SU-DHL-6 (cell line): ENCODE measurements at regions not wholly inside any gene's neighbourhood (a gene's known extent, or its start where the extent isn't known, plus 50 kb on each side); places are given as distances from the start of the nearest gene placed in this dataset.

Experiments
- H2AFZ ChIP-seq: fragments of 200-600 bp; sonication (generic); 2 replicates; pipeline ENCODE4 v1.6.1; 2014; ENCODE audit warnings: low read depth, mild to moderate bottlenecking, moderate library complexity, mixed read lengths, antibody characterized with exemption, low read length; ENCODE audit not compliant: severe bottlenecking
- H3F3A ChIP-seq: fragments of 200-600 bp; shearing (Covaris generic); 2 replicates; pipeline ENCODE4 v1.6.0; 2016; ENCODE audit warnings: antibody characterized with exemption, mild to moderate bottlenecking; ENCODE audit not compliant: insufficient read depth
- H3K27ac ChIP-seq: fragments of 200-600 bp; sonication (generic); 2 replicates; pipeline ENCODE4 v1.5.1; 2016; ENCODE audit warnings: low read depth, mild to moderate bottlenecking, low read length, moderate library complexity, mixed read lengths
- H3K27me3 ChIP-seq: fragments of 200-600 bp; sonication (generic), shearing (Covaris generic); 2 replicates; pipeline ENCODE4 v1.6.0; 2014; ENCODE audit warnings: mild to moderate bottlenecking, low read length
- H3K36me3 ChIP-seq: fragments of 200-600 bp; sonication (generic); 2 replicates; pipeline ENCODE4 v1.6.1; 2014; ENCODE audit warnings: mild to moderate bottlenecking, low read length, mixed read lengths
- H3K4me2 ChIP-seq: fragments of 300-600, 200-600 bp; shearing (Covaris generic), sonication (generic); 2 replicates; pipeline ENCODE4 v1.6.0; 2014; ENCODE audit warnings: low read length, low read depth, mild to moderate bottlenecking; ENCODE audit not compliant: poor library complexity, severe bottlenecking
- H3K4me3 ChIP-seq: fragments of 200-600 bp; sonication (generic); 2 replicates; pipeline ENCODE4 v1.5.1; 2014; ENCODE audit warnings: antibody characterized with exemption, low read length, mild to moderate bottlenecking, mixed read lengths; ENCODE audit not compliant: insufficient read depth, poor library complexity, severe bottlenecking
- H3K79me2 ChIP-seq: fragments of 200-600 bp; sonication (generic); 2 replicates; pipeline ENCODE4 v1.6.1; 2014; ENCODE audit warnings: mild to moderate bottlenecking, low read length, moderate library complexity; ENCODE audit not compliant: insufficient read depth
- H3K9ac ChIP-seq: fragments of 200-600 bp; sonication (generic); 2 replicates; pipeline ENCODE4 v1.7.0; 2014; ENCODE audit warnings: mild to moderate bottlenecking, low read length
- H3K9me2 ChIP-seq: fragments of 200-600 bp; sonication (generic); replicated peaks from 2 replicates; pipeline ENCODE4 v1.6.1; 2014; ENCODE audit warnings: low read length; ENCODE audit not compliant: insufficient read depth
- H3K9me3 ChIP-seq: fragments of 200-600 bp; sonication (generic); 2 replicates; pipeline ENCODE4 v1.6.1; 2014; ENCODE audit warnings: low read length, mixed read lengths; ENCODE audit not compliant: insufficient read depth
- H4K20me1 ChIP-seq: fragments of 200-600 bp; sonication (generic); 2 replicates; pipeline ENCODE4 v1.6.1; 2014; ENCODE audit warnings: low read depth, mild to moderate bottlenecking, antibody characterized with exemption, low read length, moderate library complexity, mixed read lengths
- CTCF ChIP-seq: fragments of 200-600 bp; sonication (generic); IDR thresholded peaks from one replicate; pipeline ENCODE4 v1.5.1; 2017; ENCODE audit warnings: antibody characterized with exemption, mild to moderate bottlenecking, low read length, moderate library complexity; ENCODE audit not compliant: insufficient read depth, poor library complexity, severe bottlenecking
- EZH2phosphoT487 ChIP-seq: fragments of 200-600 bp; sonication (generic), shearing (Covaris generic); conservative IDR thresholded peaks from 2 replicates; pipeline ENCODE4 v1.6.1; 2018; ENCODE audit warnings: mild to moderate bottlenecking, antibody characterized with exemption, low read length, moderate library complexity, mixed read lengths

GRCh38 chr11:19433367-19433766 lies 192.6 kb upstream of the E2F8 start:
- no peaks in the 10 kb centered on the region for H3K9me2 ChIP-seq
- H3K9me3 ChIP-seq, result no peaks in the 10 kb centered on the region
- H3K36me3 ChIP-seq, result no peaks in the 10 kb centered on the region
- no peaks in the 10 kb centered on the region for H4K20me1 ChIP-seq
- no peaks in the 10 kb centered on the region for H3K79me2 ChIP-seq
- H3K4me3 ChIP-seq, result no peak overlapping the region
- H3K9ac ChIP-seq, result no peak overlapping the region
- no peaks in the 10 kb centered on the region for H3K27me3 ChIP-seq
- H3K4me2 ChIP-seq, result peak overlapping the region; percentile 14
- no peak for TF ChIP-seq EZH2phosphoT487
- no peak for TF ChIP-seq CTCF
- no peaks in the 10 kb centered on the region for H3F3A ChIP-seq
- no peak overlapping the region for H2AFZ ChIP-seq
- no peak overlapping the region for H3K27ac ChIP-seq

GRCh38 chr11:19432370-19433061 lies 191.8 kb upstream of the E2F8 start:
- H3K9me3 ChIP-seq, result no peaks in the 10 kb centered on the region
- no peaks in the 10 kb centered on the region for H3F3A ChIP-seq
- H2AFZ ChIP-seq, result no peak overlapping the region
- H3K4me3 ChIP-seq, result no peak overlapping the region
- TF ChIP-seq EZH2phosphoT487 (no peak), CTCF (no peak)
- H3K36me3 ChIP-seq, result no peaks in the 10 kb centered on the region
- H3K9me2 ChIP-seq, result no peaks in the 10 kb centered on the region
- H4K20me1 ChIP-seq, result no peaks in the 10 kb centered on the region
- no peaks in the 10 kb centered on the region for H3K27me3 ChIP-seq
- no peak overlapping the region for H3K9ac ChIP-seq
- H3K27ac ChIP-seq, result no peak overlapping the region
- peak overlapping the region; percentile 1 for H3K4me2 ChIP-seq
- H3K79me2 ChIP-seq, result no peaks in the 10 kb centered on the region

- no peaks in the 10 kb centered on the region for H3K27me3 ChIP-seq
- H3K4me3 ChIP-seq, result no peak overlapping the region
- no peaks in the 10 kb centered on the region for H3K79me2 ChIP-seq
- H3F3A ChIP-seq, result no peaks in the 10 kb centered on the region
- no peak overlapping the region for H3K9ac ChIP-seq
- H2AFZ ChIP-seq, result no peak overlapping the region
- H3K27ac ChIP-seq, result no peak overlapping the region
- H3K4me2 ChIP-seq, result no peak overlapping the region
- TF ChIP-seq EZH2phosphoT487 (no peak), CTCF (no peak)
- H3K9me3 ChIP-seq, result no peaks in the 10 kb centered on the region
- no peaks in the 10 kb centered on the region for H4K20me1 ChIP-seq
- no peaks in the 10 kb centered on the region for H3K9me2 ChIP-seq
- H3K36me3 ChIP-seq, result no peaks in the 10 kb centered on the region
These were observed 190.1 kb upstream of the E2F8 start for GRCh38 chr11:19430754-19431398.
